HG03439 (cell line): ENCODE measurements at regions not wholly inside any gene's neighbourhood (a gene's known extent, or its start where the extent isn't known, plus 50 kb on each side); places are given as distances from the start of the nearest gene placed in this dataset.

Source experiments
- ATAC-seq: cut with Tn5 transposase; IDR thresholded peaks from one replicate; pipeline ENCODE4 v1.9.1; 2021; ENCODE audit warnings: mild to moderate bottlenecking, moderate library complexity; ENCODE audit not compliant: unreplicated experiment

DNA sequence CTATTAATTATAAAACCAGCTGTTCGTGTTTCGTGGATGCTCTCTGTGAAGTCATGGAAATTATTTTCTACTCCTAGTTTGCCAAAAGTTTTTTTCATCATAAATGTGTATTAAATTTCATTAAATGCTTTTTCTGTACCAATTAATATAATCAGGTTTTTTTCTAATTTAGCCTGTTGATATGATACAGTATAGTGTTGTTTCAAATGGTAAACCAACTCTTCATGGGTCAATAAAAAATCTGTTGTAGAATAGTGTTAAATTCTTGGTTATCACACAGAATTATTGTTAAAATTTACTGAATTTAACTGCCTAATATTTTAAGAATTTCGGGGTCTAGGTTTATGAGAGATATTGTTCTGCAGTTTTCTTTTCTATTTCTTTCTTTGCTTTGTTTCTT, 505.9 kb upstream of the MANEA start:
- no peak for ATAC-seq

DNA sequence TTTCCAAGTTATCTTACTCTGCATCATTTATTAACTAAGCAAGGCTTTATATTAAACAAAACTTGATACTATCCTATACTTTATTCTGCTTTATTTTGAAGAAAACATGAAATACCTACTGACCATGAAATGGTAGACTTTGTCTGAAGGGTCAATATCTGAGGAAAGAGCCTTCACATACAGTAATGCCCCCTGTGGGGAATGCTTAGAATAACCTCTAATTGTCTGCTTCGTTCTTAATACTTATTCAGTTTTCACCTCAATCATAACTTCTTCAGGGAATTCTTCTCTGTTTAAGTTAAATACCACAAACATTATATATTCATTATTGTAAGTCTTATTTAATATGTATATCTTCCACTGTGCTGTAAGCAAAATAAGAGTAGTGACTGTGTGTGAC, 498.9 kb upstream of the MANEA start:
- ATAC-seq: no peak

DNA sequence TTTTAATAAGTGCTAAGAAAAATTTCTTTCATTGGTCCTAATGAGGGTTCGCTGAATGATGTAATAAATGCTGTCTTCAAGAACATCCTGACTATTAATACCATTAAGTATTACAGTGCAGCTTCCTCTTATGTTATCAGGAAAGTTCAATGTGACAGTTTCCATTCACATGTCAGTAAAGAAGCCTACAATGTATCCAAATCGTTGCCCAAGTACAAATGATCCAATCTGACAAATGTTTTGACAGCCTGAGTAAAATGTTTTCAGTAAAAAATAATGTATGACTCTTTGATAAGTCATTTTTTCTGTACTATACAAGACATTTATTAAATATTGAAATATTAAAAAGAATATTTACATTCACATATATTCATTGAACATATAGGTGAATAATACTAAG, 496.1 kb upstream of the MANEA start:
- ATAC-seq: no peak

DNA sequence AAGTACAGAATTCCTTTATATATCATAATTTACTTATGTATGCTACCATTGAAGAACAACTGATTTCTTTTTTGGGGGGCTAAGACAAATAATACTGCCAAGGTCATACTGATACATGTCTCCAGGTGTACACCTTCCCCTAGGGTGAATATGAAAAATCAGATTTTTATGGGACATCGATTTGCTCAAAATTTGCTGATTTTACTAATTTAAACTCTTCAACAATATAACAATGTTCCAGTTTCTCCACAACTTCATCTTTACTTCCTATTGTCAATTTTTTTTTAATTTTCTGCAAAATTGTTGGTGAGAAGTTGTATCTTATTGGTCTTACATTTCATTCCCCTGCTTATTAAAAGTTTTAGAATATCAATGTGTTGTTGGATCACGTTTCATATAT, 495.4 kb upstream of the MANEA start:
- no peak for ATAC-seq

DNA sequence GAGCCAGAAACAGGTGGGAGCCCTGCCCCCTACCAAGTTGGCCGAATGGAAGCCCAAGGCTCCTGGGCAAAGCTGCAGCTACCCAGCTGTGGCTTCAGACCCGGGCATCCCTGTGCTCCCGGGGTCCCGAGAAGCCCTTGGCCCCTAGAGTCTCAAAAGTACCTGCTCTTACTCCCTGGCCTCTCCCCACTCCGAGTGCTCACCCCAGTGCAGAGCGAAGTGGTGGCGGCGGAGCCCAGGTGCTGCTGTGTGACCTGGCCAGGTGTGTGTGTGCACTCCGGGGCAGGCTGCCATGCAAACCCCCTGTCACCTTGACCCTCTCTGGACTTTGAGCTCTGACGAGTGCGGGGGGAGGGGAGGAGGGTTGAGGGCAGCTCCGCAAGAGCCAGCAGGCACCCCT, 493.8 kb upstream of the MANEA start:
- ATAC-seq: no peak

DNA sequence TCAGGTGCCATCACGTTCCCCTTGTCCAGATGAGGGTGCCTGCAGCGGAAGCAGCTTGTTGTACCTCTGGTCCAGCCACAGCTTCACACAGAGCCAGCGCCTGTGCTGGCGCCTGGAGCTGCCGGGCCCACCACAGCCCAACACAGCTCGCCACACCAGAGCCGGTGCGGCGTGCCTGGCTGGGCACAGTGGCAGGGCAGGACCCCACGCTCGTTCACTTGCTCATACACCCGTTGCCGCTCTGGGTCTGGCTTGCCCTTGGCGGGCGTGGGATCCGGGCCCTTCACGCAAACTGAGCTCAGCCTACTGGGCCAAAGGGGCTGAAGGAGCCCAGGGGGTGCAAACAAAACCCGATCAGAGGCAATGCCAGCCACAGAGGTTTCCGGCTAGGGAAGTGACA, 492.5 kb upstream of the MANEA start:
- no peak for ATAC-seq

DNA sequence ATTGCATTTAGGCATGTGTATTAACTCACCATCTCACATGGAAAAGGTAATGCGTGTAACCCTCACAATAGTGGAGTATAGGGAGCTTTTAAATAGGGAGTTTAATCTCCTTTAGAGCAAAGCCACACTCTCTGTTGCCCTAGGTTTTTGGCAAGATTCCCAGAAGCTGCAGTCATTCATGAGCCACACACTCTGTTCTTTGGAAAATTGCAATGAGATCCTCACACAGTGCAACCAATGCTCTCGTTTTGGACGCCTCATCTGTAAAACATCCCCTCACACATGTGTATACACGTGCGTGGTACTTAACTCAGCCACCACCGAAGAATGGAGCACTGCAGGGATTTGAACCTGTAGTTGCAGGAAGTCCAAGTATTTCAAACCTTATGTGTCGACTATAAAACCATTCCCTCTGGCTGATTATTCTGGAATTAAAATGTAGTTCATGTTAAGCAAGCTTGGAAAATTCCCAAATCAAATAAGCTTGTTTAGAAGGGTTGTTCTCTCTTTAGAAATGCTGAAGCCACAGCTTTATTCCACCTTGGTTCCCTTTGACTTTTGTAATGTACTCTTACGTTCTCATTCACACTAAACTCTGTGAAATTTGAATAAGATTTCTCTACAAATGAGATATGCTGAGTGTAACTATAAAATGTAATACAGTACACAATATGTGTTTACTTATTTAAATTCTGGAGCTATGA, 489.8 kb upstream of the MANEA start:
- ATAC-seq: no peak

DNA sequence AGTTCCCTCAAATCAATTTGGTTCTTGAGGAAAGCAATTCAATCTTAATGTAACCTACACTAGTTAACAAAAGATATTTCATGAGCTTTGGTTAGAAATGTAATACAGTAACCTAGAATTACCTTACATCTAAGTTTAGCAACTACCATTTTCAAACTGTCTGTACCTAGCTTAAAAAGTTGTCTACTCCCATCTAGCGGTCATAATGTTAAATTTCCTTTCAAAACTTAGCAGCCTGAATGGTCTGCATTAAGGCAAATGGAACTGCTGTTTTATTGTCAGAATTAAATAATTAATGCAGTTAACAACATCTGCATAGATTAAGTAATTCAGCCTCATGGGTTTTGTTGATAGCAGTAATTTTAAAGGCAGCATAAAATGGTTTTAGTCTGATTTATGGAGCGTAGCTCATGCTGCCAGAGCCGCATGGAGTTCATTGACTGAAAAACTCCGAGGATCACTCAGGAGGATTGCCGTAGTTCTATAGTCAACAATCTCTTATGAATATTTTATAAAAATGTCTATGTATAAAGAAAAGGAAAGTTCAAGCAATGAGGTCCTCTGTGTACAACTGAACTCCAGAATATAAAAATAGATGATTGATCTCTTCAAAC, 485.4 kb upstream of the MANEA start:
- peak; percentile 83 for ATAC-seq

DNA sequence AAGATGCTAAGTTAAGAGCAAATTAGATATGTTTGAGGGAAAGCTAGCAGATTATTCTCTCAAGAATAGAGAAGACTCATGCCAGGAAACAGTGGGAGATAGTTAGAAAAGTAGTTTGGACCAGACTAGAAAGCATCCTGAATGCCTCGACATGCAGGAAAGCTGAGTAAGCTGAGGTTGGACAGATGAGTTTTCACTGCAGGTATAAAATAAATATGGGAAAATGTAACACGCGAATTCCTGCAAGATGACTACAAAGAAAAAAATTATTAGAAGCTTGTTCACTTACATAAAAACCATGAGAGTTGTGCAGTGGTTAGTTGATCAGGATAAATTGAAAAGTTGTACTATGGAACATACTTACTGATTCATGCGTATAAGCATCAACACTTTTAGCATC, 484.2 kb upstream of the MANEA start:
- ATAC-seq: no peak

DNA sequence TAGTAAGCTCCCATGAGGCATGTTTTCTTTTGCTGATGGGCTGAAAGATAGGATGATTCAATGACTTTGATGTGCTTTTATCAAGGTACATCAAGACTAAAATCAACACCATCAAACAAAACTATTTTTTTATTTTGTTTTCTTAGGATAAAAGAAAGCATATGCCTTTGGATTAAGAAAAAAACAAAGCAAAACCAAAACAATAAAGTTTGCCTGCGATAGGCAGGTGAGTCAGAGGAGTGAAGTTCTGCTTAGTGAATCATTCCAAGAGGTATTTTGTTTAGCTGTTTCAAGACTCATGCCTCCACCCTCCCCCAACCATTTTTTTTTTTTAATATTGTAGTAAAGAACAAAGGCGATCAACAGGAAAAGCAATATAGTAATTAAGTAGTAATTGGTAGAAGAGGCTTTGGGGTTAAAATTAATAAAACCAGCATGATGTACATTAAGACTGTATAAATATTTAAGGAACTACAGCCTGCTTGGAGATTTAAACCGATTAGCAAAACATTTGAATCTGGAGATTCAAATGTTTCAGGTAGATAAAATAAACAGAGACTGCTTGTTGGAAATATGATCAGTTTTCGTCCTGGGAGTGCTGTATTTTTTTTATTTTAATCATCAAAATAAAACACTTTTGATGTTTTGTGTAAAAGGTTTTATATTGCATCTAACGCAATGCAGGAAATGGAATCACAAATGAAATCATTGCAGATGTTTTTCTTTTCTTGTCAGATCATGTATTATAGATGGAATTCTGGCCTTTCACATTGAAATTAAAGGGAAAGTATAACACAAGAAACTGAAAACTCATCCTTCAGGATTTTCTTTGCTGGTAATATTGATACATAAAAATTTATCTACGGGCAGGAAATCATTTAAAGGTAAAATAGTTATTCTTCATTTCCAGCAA, 482.3 kb upstream of the MANEA start:
- ATAC-seq: no peak

DNA sequence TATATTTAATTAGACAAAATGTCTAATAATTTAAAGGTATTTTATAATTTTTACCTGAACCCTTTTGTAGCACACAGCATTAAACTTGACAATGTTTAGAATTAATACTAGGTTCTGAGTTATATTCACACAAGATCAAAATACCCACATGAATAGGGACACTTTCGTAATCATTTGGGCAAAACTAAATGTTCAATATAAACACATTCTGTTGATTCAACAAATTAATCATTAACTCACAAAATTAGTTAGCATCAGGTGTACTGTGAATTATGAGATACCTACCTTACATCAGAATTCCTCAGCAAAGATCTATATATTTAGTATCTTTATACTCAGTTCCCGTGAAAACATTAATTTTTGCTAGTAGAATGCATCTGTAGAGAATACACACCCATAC, 481.5 kb upstream of the MANEA start:
- no peak for ATAC-seq

DNA sequence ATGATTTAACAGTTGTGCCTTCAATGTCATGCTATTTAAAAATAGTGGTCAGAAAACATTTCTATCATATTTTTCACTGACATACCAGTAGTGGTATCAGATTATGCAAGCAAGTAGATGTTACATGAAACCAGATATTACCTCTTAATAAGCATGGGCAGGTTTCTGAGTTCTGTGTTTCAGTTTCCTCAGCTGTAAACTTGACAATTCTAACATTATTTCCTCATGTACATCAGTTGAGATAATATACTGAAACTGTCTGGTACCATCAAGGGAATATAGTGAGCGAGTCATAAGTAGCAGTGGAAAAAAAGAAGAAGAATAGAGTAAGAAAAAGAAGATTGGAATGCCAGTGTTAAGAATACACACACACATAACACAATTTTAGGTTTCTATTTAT, 477.9 kb upstream of the MANEA start:
- no peak for ATAC-seq

DNA sequence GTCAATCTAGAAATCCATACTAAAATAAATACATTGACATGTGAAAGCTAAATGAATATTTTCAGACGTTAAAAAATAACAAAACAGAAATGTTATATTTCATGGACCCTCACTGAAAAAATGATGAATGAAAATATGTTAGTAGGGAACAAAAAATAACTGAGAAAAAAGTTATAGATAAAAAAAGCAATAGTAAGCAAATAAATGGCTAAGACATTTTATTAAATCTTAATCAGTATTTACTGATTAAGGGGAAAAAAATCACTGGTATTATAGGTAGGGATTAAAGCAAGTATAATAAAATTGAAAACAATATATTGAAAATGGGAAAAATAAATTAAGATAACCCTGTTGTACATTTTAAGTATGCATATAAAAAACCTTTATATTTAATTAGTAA, 468.1 kb upstream of the MANEA start:
- ATAC-seq: no peak

DNA sequence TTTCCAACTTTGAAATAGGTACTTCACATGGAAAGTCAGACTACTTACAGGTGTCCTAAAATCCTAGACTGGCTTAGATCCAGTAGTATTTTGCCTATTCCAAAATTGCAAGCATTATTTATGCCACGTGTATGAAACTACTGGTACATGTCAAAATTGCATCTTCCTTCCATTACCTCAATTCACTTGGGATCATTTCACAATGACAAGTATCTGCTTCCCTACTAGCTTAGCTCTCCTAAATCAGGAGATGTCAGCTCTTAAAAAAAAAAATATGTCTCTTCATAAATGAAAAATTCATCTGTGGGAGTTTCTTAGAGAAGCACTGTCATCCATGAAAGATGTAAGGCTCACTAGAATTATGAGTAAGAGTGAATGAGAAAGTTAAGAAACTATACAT, 466.6 kb upstream of the MANEA start:
- no peak for ATAC-seq

DNA sequence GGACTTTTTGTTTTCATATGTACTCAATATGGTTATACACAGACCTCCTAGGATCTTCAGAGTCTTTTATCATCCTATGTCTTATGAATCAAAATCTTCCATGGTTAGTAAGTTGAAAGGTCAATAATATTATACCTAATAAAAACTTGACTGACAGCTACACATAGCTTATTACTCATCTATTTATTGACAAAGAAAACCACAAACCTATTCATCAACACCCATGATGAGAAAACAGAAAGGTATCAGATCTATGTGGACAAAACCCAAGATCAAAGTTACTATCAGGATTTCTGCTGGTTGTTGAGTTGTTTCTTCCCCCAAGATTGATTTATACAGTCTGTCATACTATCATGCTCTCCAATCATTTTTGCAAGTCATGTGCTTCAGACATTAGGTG, 460.1 kb upstream of the MANEA start:
- ATAC-seq: no peak

DNA sequence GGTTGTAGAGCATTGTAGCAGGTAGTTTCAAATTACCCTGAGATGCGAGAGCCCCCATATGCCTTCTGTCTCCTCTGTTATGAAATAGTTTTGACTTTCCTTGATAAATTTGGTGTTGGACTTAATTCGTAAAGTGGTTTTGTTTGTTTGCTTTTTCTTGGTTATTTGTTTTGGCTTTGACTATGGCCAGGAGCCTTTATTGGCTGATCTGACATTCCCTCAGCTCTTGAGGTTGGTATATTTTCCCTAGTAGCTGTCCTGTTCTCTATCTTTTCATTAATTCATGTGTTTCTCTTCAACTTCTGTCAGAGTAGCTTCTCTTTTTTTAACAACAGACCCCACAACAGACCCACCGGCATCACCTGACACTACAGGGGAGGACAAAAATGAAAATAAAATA, 457.4 kb upstream of the MANEA start:
- ATAC-seq: no peak

DNA sequence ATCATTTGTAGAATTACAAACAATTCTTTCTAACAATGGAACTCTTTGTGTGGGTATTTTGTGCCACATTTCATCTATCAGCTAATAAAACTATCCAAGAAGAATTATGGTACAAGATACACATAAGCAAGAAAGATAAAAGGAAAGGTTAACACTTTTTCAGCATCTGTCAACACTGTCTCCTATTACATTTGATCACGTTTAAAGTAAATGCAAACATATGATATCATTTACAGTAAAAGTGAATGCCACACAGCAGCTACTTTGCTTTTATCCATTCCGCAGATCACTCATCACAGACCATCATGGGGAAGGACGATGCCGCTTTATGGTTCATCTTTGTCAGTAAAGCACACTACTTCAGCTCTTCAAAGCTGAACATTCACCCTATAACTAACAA, 456.4 kb upstream of the MANEA start:
- no peak for ATAC-seq

DNA sequence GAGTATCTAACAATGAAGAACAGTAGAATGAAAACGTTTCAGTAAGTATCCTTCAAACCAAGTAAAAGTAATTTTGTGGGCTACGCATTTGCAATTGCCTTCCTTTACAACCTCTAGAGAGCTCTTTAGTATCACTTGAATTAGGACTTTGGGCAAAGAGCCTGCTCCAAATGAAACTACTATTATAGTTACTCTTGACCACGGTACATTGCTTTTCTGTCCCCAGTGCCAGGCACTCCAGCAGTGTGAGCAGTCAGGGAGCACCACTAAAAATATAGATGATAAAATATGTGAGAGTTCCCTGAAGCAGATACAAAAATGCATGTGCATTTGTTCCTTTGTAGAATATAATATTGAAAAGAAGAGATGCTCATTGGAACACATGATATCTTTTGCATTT, 450.1 kb upstream of the MANEA start:
- no peak for ATAC-seq

DNA sequence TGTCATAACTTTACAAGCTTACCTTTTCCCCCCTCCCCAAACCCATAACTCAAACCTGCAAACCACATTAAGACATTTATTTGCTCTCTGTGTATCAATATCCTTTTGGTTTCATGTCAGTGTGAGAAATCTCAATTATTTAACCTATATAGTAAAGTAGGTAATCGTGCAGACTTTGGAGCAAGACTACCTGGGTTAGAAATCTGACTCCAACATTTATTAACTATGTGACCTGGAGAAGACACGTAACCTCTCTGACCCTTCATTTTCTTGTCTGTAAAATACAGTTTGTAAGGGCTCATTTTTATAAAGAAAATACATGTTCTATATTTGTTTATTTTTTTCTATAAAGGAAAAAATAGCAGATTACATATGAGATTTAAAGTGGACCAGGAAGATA, 448.9 kb upstream of the MANEA start:
- ATAC-seq: no peak

DNA sequence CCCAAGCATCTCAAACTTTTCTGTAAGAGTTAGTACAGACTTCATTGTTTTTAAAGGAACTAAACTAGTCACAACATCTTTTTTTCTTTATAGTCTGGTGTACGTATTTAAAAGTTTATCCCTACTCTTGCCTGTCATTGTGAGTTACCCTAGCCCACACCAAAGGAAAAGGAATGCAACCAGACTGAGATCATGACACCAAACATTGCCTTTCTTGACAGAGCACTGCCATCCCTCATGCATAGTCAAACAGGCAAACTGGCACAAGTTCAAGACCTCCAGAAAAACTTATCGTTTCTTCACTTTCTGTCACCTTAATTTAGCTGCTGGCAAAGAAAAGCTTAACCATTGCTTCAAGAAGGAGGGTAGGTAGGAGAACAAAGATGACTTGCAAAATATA, 448.4 kb upstream of the MANEA start:
- no peak for ATAC-seq

DNA sequence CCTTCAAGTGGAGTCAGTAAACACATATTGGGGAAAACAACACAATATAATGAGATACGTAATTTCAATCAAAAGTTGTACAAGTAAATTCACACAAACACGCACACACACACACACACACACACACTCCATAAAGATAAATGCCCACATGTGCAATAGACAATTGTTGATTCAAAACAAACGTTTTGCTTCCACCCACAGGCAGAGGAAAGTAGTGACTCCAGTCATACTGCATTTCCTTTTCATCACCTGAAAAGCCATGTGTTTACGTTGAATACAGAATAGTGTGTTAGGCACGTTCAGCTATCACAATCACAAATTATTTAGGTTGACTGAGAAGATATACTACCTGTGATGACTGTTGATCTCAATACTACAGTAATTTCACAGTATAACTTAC, 443.8 kb upstream of the MANEA start:
- no peak for ATAC-seq

DNA sequence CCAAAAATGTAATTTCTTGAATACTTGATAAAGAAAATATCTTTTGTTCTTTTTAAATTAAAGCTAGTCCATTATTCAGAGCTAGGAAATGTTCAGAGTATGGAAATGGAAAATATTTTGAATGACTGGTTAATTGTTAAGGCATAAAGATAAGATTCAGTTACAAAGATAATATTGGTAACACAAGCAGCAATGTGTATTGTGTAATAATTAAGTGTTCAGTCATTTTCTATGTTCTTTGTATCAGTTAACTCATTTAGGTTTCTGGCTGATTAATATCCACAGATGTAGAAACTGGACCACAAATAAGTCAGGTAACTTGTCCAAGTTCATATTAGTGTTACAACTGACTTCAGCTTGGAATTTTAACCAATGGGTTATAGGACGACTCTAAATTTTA, 442.2 kb upstream of the MANEA start:
- no peak for ATAC-seq
